SK-N-SH treated with all-trans-retinoic acid at 6 μM for 48 hours (cell line): ENCODE measurements at regions not wholly inside any gene's neighbourhood (a gene's known extent, or its start where the extent isn't known, plus 50 kb on each side); places are given as distances from the start of the nearest gene placed in this dataset.
A peak's percentile ranks its signal among the peaks of the same experiment; 100 is the strongest.

ENCODE experiments used
- ATAC-seq: fragments of 200-7000 bp; cut with Tn5 transposase; 3 replicates; pipeline ENCODE4 v1.9.1; 2020; ENCODE audit warnings: mild to moderate bottlenecking, moderate library complexity
- ARNTL ChIP-seq: fragments of 450-650 bp; formaldehyde crosslinking; IDR thresholded peaks from 2 replicates; pipeline ENCODE4 v1.5.0; 2020; ENCODE audit warnings: low read depth, mild to moderate bottlenecking, moderate library complexity, borderline replicate concordance
- BACH2 ChIP-seq: fragments of 250-450 bp; sonication (Bioruptor Pico); IDR thresholded peaks from 2 replicates; pipeline ENCODE4 v1.9.0; 2021; ENCODE audit warnings: mild to moderate bottlenecking, borderline replicate concordance
- CREB5 ChIP-seq: fragments of 250-450 bp; sonication (Bioruptor Pico); IDR thresholded peaks from 2 replicates; pipeline ENCODE4 v1.5.1; 2020; ENCODE audit warnings: low read depth, mild to moderate bottlenecking, moderate library complexity
- CSDC2 ChIP-seq: fragments of 250-450 bp; sonication (Bioruptor Pico); IDR thresholded peaks from 2 replicates; pipeline ENCODE4 v1.5.0; 2020; ENCODE audit warnings: mild to moderate bottlenecking, moderate library complexity
- CSRNP3 ChIP-seq: fragments of 250-450 bp; sonication (Bioruptor Pico); IDR thresholded peaks from 2 replicates; pipeline ENCODE4 v1.5.1; 2021; ENCODE audit warnings: mild to moderate bottlenecking, moderate library complexity
- ESRRG ChIP-seq: fragments of 250-450 bp; sonication (Bioruptor Pico); IDR thresholded peaks from 2 replicates; pipeline ENCODE4 v1.6.1; 2021; ENCODE audit warnings: mild to moderate bottlenecking
- GLIS3 ChIP-seq: fragments of 250-450 bp; sonication (Bioruptor Pico); IDR thresholded peaks from 2 replicates; pipeline ENCODE4 v1.5.0; 2020; ENCODE audit warnings: mild to moderate bottlenecking, moderate library complexity
- ISL1 ChIP-seq: fragments of 250-450 bp; sonication (Bioruptor Pico); IDR thresholded peaks from 2 replicates; pipeline ENCODE4 v2.1.2; 2022; ENCODE audit warnings: mild to moderate bottlenecking, moderate library complexity
- OSR1 ChIP-seq: fragments of 250-450 bp; sonication (Bioruptor Pico); IDR thresholded peaks from 2 replicates; pipeline ENCODE4 v1.8.0; 2022; ENCODE audit warnings: moderate library complexity, mild to moderate bottlenecking, inconsistent platforms
- PPARA ChIP-seq: fragments of 250-450 bp; sonication (Bioruptor Pico); IDR thresholded peaks from 2 replicates; pipeline ENCODE4 v1.5.0; 2020; ENCODE audit warnings: mild to moderate bottlenecking, borderline replicate concordance
- RARB ChIP-seq: fragments of 250-450 bp; sonication (Bioruptor Pico); IDR thresholded peaks from 2 replicates; pipeline ENCODE4 v1.8.0; 2021; ENCODE audit warnings: mild to moderate bottlenecking, moderate library complexity
- SNAI2 ChIP-seq: fragments of 250-450 bp; sonication (Bioruptor Pico); IDR thresholded peaks from 2 replicates; pipeline ENCODE4 v1.5.0; 2020; ENCODE audit warnings: mild to moderate bottlenecking, moderate library complexity
- TOX ChIP-seq: fragments of 250-450 bp; sonication (Bioruptor Pico); IDR thresholded peaks from 2 replicates; pipeline ENCODE4 v1.8.0; 2021; ENCODE audit warnings: mild to moderate bottlenecking, moderate library complexity, borderline replicate concordance
- ZC3H10 ChIP-seq: fragments of 250-450 bp; sonication (Bioruptor Pico); IDR thresholded peaks from 2 replicates; pipeline ENCODE4 v1.5.1; 2021; ENCODE audit warnings: mild to moderate bottlenecking, moderate library complexity
- ZFP3 ChIP-seq: fragments of 250-450 bp; sonication (Bioruptor Pico); IDR thresholded peaks from 2 replicates; pipeline ENCODE4 v1.5.0; 2020; ENCODE audit warnings: mild to moderate bottlenecking, moderate library complexity
- ZFP30 ChIP-seq: fragments of 450-650 bp; formaldehyde crosslinking; IDR thresholded peaks from 2 replicates; pipeline ENCODE4 v1.5.0; 2022; ENCODE audit warnings: mild to moderate bottlenecking, moderate library complexity
- ZNF565 ChIP-seq: fragments of 450-650 bp; formaldehyde crosslinking; conservative IDR thresholded peaks from 2 replicates; pipeline ENCODE4 v1.5.0; 2020; ENCODE audit warnings: low read depth, mild to moderate bottlenecking, moderate library complexity
- ZNF70 ChIP-seq: fragments of 450-650 bp; formaldehyde crosslinking; IDR thresholded peaks from 2 replicates; pipeline ENCODE4 v1.5.0; 2020; ENCODE audit warnings: mild to moderate bottlenecking, moderate library complexity
- ZNF8 ChIP-seq: fragments of 450-650 bp; formaldehyde crosslinking; IDR thresholded peaks from 2 replicates; pipeline ENCODE4 v1.5.0; 2020; ENCODE audit warnings: mild to moderate bottlenecking, moderate library complexity
- TF ChIP-seq, protein P1 (sequence below): fragments of 250-450 bp; sonication (Bioruptor Pico); IDR thresholded peaks from 2 replicates; pipeline ENCODE4 v1.5.0; 2020; ENCODE audit warnings: mild to moderate bottlenecking, moderate library complexity
- TF ChIP-seq, protein P2 (sequence below): fragments of 250-450 bp; sonication (Bioruptor Pico); IDR thresholded peaks from 2 replicates; pipeline ENCODE4 v1.8.0; 2021; ENCODE audit warnings: low read depth, mild to moderate bottlenecking, moderate library complexity, borderline replicate concordance
- TF ChIP-seq, protein P3 (sequence below): fragments of 250-450 bp; sonication (Bioruptor Pico); IDR thresholded peaks from 2 replicates; pipeline ENCODE4 v1.8.0; 2020; ENCODE audit warnings: mild to moderate bottlenecking, moderate library complexity, borderline replicate concordance

- no peak for ATAC-seq
- no peak for TF ChIP-seq ZNF565 (CRISPR knock-in tag)
- TF ChIP-seq PPARA (CRISPR knock-in tag), result no peak
- TF ChIP-seq ZC3H10, result no peak
- no peak for TF ChIP-seq ISL1
- TF ChIP-seq ZNF8 (CRISPR knock-in tag), result no peak
- TF ChIP-seq OSR1 (CRISPR knock-in tag), result no peak
- TF ChIP-seq, protein P1, sequence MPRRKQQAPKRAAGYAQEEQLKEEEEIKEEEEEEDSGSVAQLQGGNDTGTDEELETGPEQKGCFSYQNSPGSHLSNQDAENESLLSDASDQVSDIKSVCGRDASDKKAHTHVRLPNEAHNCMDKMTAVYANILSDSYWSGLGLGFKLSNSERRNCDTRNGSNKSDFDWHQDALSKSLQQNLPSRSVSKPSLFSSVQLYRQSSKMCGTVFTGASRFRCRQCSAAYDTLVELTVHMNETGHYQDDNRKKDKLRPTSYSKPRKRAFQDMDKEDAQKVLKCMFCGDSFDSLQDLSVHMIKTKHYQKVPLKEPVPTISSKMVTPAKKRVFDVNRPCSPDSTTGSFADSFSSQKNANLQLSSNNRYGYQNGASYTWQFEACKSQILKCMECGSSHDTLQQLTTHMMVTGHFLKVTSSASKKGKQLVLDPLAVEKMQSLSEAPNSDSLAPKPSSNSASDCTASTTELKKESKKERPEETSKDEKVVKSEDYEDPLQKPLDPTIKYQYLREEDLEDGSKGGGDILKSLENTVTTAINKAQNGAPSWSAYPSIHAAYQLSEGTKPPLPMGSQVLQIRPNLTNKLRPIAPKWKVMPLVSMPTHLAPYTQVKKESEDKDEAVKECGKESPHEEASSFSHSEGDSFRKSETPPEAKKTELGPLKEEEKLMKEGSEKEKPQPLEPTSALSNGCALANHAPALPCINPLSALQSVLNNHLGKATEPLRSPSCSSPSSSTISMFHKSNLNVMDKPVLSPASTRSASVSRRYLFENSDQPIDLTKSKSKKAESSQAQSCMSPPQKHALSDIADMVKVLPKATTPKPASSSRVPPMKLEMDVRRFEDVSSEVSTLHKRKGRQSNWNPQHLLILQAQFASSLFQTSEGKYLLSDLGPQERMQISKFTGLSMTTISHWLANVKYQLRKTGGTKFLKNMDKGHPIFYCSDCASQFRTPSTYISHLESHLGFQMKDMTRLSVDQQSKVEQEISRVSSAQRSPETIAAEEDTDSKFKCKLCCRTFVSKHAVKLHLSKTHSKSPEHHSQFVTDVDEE (CRISPR knock-in tag), result no peak
- no peak for TF ChIP-seq ARNTL (CRISPR knock-in tag)
- TF ChIP-seq SNAI2 (CRISPR knock-in tag), result no peak
Observed at GRCh38 chr2:226491112-226491511, 308.5 kb downstream of the IRS1 start.

GRCh38 chr2:226489775-226490541 lies 309.7 kb downstream of the IRS1 start:
- TF ChIP-seq TOX (CRISPR knock-in tag) (peak; percentile 11; the same call in 1 of the 2 replicates), ZNF565 (CRISPR knock-in tag) (no peak)
- ATAC-seq, result peak; percentile 90

DNA sequence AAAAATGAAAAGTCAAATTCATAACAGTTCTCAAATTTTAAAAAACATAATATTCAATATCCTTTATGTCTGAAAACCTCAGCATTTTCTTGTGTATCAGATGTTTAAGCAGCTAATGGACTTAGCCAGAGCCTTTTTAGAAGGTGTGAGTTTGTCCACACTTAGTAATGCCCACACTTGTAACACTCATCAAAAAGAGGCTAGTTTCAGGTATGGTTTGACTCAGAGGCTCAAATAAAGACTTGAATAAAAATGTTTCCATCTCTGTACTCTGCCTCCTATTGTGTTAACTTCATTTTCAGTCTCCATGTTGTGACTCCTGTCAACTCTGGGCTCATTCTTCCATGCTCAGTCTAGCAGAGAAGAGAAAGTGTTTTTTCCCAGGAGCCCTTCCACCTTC lies 311.6 kb downstream of the IRS1 start:
- ATAC-seq, result no peak
- TF ChIP-seq, protein P2, sequence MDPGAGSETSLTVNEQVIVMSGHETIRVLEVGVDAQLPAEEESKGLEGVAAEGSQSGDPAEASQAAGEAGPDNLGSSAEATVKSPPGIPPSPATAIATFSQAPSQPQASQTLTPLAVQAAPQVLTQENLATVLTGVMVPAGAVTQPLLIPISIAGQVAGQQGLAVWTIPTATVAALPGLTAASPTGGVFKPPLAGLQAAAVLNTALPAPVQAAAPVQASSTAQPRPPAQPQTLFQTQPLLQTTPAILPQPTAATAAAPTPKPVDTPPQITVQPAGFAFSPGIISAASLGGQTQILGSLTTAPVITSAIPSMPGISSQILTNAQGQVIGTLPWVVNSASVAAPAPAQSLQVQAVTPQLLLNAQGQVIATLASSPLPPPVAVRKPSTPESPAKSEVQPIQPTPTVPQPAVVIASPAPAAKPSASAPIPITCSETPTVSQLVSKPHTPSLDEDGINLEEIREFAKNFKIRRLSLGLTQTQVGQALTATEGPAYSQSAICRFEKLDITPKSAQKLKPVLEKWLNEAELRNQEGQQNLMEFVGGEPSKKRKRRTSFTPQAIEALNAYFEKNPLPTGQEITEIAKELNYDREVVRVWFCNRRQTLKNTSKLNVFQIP (CRISPR knock-in tag), result no peak
- TF ChIP-seq RARB (CRISPR knock-in tag) (no peak), ZC3H10 (no peak), BACH2 (no peak), CSRNP3 (no peak), ARNTL (CRISPR knock-in tag) (no peak), ZFP3 (CRISPR knock-in tag) (no peak), ZNF565 (CRISPR knock-in tag) (no peak), TOX (CRISPR knock-in tag) (no peak), CSDC2 (no peak), ZFP30 (no peak), ESRRG (CRISPR knock-in tag) (no peak), GLIS3 (no peak), SNAI2 (CRISPR knock-in tag) (no peak), CREB5 (no peak), OSR1 (CRISPR knock-in tag) (no peak), ISL1 (no peak), ZNF8 (CRISPR knock-in tag) (no peak), ZNF70 (CRISPR knock-in tag) (no peak)
- TF ChIP-seq, protein P3, sequence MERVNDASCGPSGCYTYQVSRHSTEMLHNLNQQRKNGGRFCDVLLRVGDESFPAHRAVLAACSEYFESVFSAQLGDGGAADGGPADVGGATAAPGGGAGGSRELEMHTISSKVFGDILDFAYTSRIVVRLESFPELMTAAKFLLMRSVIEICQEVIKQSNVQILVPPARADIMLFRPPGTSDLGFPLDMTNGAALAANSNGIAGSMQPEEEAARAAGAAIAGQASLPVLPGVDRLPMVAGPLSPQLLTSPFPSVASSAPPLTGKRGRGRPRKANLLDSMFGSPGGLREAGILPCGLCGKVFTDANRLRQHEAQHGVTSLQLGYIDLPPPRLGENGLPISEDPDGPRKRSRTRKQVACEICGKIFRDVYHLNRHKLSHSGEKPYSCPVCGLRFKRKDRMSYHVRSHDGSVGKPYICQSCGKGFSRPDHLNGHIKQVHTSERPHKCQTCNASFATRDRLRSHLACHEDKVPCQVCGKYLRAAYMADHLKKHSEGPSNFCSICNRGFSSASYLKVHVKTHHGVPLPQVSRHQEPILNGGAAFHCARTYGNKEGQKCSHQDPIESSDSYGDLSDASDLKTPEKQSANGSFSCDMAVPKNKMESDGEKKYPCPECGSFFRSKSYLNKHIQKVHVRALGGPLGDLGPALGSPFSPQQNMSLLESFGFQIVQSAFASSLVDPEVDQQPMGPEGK (CRISPR knock-in tag), result no peak
